ENCODE measurements at regions not wholly inside any gene's neighbourhood (a gene's known extent, or its start where the extent isn't known, plus 50 kb on each side); places are given as distances from the start of the nearest gene placed in this dataset.

DNA sequence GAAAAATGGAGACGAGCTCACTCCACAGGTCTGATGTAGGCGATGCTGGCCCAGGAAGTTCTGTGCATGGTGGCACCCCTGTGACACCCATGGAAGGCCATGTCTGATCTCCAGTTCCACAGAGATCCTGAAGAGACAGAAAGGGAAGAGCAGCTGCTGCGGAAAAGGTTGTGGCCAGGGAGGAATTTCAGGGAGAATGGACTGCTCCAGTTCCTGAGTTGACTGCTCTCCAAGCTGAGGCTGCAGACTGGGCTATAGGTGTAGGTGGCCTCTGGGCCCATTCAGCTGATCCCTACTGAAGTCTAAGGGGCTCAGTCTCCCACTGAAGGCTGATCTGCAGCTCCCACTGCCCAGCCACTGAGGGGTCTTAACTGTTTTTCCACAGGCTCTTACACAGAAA, 89.2 kb downstream of the ETS2 start:
- Histone ChIP-seq H3K4me1 (peaks cover 8% of the 10 kb centered on the region), H3K36me3 (replicated peaks in 1 of 2; ENCODE audit: insufficient read depth in 1 of 2, low read depth in 2 of 2) (no peaks in the 10 kb centered on the region), H3K27me3 (no peaks in the 10 kb centered on the region), H3K27ac (no peak overlapping the region), H3K4me3 (no peak overlapping the region), H3K9me3 (no peaks in the 10 kb centered on the region)
- DNase-seq (no peak), ATAC-seq (no peak)
- TF ChIP-seq, protein P1, sequence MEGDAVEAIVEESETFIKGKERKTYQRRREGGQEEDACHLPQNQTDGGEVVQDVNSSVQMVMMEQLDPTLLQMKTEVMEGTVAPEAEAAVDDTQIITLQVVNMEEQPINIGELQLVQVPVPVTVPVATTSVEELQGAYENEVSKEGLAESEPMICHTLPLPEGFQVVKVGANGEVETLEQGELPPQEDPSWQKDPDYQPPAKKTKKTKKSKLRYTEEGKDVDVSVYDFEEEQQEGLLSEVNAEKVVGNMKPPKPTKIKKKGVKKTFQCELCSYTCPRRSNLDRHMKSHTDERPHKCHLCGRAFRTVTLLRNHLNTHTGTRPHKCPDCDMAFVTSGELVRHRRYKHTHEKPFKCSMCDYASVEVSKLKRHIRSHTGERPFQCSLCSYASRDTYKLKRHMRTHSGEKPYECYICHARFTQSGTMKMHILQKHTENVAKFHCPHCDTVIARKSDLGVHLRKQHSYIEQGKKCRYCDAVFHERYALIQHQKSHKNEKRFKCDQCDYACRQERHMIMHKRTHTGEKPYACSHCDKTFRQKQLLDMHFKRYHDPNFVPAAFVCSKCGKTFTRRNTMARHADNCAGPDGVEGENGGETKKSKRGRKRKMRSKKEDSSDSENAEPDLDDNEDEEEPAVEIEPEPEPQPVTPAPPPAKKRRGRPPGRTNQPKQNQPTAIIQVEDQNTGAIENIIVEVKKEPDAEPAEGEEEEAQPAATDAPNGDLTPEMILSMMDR (IDR thresholded peaks at IDR 0.05), result no peak
- TF ChIP-seq POLR2A (IDR thresholded peaks at IDR 0.05), result no peak
- intact Hi-C loops (cut with DNase I), result no loop called here
- 71 to 76% methylated on average over 3 of the region's 3 CpGs for WGBS, 2 donors

DNA sequence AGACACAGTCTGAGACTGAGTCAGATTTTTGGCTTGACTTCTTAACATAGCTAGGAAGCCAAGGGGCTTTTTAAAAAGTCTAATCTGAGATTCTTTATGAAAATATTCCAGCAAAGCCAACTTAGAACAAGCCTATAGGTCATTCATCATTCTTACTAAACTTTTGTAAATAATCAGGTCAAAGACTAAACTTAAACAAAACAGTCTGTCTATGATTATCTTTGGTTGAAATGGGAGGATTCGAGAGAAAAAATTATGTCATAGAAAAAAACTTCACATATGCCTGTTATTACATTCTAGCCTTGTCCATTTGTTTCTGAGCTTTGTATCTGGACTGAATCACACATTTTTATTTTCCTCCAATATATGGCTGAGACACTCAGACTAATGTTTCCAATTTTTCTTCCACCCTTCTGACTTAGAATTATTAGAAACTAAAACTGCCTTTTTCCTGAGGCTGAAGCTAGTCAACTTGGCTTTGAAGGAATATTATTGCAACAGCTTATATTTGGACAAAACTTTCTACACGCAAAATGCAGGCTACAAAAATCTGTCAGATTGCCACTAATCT, 83.3 kb downstream of the ETS2 start:
- Histone ChIP-seq H3K9me3 (peaks cover 0 to 16% (median 0%) of the 10 kb centered on the region in 3 donors), H3K4me3 (no peak overlapping the region), H3K4me1 (no peaks in the 10 kb centered on the region), H3K27ac (no peak overlapping the region), H3K36me3 (replicated peaks in 1 of 2; ENCODE audit: insufficient read depth in 1 of 2, low read depth in 2 of 2) (no peaks in the 10 kb centered on the region), H3K27me3 (no peaks in the 10 kb centered on the region)
- 30 to 55% methylated on average over 2 of the region's 2 CpGs for WGBS, 2 donors
- DNase-seq (no peak), ATAC-seq (no peak)
- TF ChIP-seq POLR2A (IDR thresholded peaks at IDR 0.05), result no peak
- TF ChIP-seq, protein P1 (IDR thresholded peaks at IDR 0.05), result no peak
- intact Hi-C loops (cut with DNase I), result no loop called here

DNA sequence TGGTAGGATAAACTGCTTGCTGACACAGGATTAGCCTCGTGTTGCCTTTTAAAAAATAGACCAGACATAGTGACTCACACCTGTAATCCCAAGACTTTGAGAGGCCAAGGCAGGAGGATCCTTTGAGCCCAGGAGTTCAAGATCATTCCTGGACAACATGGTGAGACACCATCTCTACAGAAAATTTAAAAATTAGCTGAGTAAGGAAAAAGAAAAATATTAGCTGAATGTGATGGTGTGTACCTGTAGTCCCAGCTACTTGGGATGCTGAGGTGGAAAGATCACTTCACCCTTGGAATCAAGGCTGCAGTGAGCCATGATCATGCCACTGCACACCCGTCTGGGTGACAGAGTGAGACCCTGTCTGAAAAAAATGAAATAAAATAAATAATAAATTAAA, 82.0 kb downstream of the ETS2 start:
- ATAC-seq, result no peak
- intact Hi-C loops (cut with DNase I), result no loop called here
- WGBS, 2 donors, result 40 to 47% methylated on average over 2 of the region's 2 CpGs

DNA sequence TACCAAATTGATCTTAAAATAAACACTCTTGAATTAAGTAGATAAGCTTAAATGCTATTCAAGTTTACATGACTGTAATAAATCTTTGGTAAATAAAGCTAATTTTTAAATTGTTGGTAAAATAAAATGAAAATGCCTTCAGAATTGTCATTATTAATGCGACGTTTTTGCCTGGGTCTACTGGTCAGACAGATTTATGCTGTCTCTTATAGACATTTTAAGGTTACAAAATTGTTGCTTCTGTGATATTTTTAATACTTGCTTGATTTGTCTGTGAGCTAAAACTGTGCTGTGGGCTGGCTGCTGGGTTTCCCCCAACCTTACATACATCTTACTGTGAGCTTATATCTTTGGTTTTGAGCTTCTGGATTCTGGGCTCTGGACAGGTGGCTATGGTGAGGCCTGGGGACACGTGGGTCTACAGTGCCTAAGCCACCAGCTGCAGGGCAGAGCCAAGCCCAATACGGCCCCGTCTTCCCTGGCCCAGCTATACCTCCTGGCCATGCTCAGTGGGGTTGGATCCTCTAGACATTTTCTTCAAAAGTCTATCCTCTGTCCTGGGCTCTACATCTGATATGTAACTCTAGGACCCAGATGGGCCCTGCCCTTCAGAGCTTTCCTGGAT, 81.4 kb downstream of the ETS2 start:
- H3K9me3 ChIP-seq, result peaks cover 0 to 20% (median 0%) of the 10 kb centered on the region in 3 donors
- no peak overlapping the region for H3K27ac ChIP-seq
- no peaks in the 10 kb centered on the region for H3K36me3 ChIP-seq (replicated peaks in 1 of 2; ENCODE audit: insufficient read depth in 1 of 2, low read depth in 2 of 2)
- H3K4me1 ChIP-seq, result no peaks in the 10 kb centered on the region
- DNase-seq (no peak), ATAC-seq (no peak)
- H3K27me3 ChIP-seq, result no peaks in the 10 kb centered on the region
- no peak overlapping the region for H3K4me3 ChIP-seq
- 60 to 62% methylated on average over 2 to 5 of the region's 5 CpGs for WGBS, 2 donors
- TF ChIP-seq, protein P1 (IDR thresholded peaks at IDR 0.05), result no peak
- TF ChIP-seq POLR2A (IDR thresholded peaks at IDR 0.05), result no peak
- intact Hi-C loops (cut with DNase I), result no loop called here

More for the DNA sequence above, 82.0 kb downstream of the ETS2 start:
- Histone ChIP-seq H3K4me1 (no peaks in the 10 kb centered on the region), H3K27me3 (no peaks in the 10 kb centered on the region), H3K27ac (no peak overlapping the region), H3K9me3 (peaks cover 0 to 20% (median 0%) of the 10 kb centered on the region in 3 donors), H3K36me3 (replicated peaks in 1 of 2; ENCODE audit: insufficient read depth in 1 of 2, low read depth in 2 of 2) (no peaks in the 10 kb centered on the region), H3K4me3 (no peak overlapping the region)
- TF ChIP-seq, protein P1 (IDR thresholded peaks at IDR 0.05), result no peak
- TF ChIP-seq POLR2A (IDR thresholded peaks at IDR 0.05), result no peak
- DNase-seq, result no peak

DNA sequence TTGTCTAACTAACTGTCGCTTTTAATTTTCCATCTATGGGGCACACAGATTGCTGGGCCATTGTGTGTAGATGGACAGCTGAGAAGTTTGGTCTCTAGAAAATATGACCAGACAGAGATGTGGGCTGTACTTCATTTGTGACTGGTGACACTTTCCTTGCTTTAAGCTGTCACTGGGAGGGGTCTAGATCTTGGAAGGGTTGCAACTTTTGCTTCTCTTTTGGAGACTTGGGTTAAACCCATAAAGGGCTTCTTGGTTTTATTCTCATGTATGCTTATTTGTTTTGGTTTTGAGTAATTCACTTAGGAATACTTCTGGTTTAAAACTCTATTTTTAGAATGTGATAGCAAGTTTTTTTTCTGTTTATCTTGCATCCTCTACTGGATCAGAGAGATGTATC, 80.2 kb downstream of the ETS2 start:
- ATAC-seq, result no peak
- H3K9me3 ChIP-seq, result peaks cover 0 to 20% (median 0%) of the 10 kb centered on the region in 3 donors

More for the DNA sequence above, 80.2 kb downstream of the ETS2 start:
- no peak for DNase-seq
- Histone ChIP-seq H3K4me1 (no peaks in the 10 kb centered on the region), H3K4me3 (no peak overlapping the region), H3K36me3 (replicated peaks in 1 of 2; ENCODE audit: insufficient read depth in 1 of 2, low read depth in 2 of 2) (no peaks in the 10 kb centered on the region), H3K27ac (no peak overlapping the region), H3K27me3 (no peaks in the 10 kb centered on the region)
- no peak for TF ChIP-seq POLR2A (IDR thresholded peaks at IDR 0.05)
- TF ChIP-seq, protein P1 (IDR thresholded peaks at IDR 0.05), result no peak
- intact Hi-C loops (cut with DNase I), result no loop called here
- 79 to 80% methylated on average over 1 of the region's 1 CpG for WGBS, 2 donors

Data from body of pancreas (tissue), 4 donors.